Nephron (organoid): ENCODE measurements at regions not wholly inside any gene's neighbourhood (a gene's known extent, or its start where the extent isn't known, plus 50 kb on each side); places are given as distances from the start of the nearest gene placed in this dataset.

Experiments
- H3K27ac Mint-ChIP-seq, 3 experiments: 2 replicates each; pipeline ENCODE4 v1.8.0; 2020; ENCODE audit warnings: mixed read lengths in 3 of 3, mild to moderate bottlenecking in 2 of 3, moderate library complexity in 1 of 3
- H3K27me3 Mint-ChIP-seq: 2 replicates; pipeline ENCODE4 v1.8.0; 2021; ENCODE audit warnings: low read depth, mild to moderate bottlenecking, moderate library complexity, mixed read lengths
- H3K36me3 Mint-ChIP-seq: 2 replicates; pipeline ENCODE4 v1.8.0; 2020; ENCODE audit warnings: low read depth, mixed read lengths
- H3K4me1 Mint-ChIP-seq: 2 replicates; pipeline ENCODE4 v1.8.0; 2020; ENCODE audit warnings: mixed read lengths
- H3K4me3 Mint-ChIP-seq, 3 experiments: 2 replicates each; pipeline ENCODE4 v1.8.0; 2020; ENCODE audit warnings: mild to moderate bottlenecking in 3 of 3, mixed read lengths in 3 of 3, moderate library complexity in 2 of 3
- H3K9me3 Mint-ChIP-seq: 2 replicates; pipeline ENCODE4 v1.8.0; 2020; ENCODE audit warnings: mixed read lengths
- CTCF ChIP-seq, 3 experiments: fragments of 200-600 bp; sonication (generic); IDR thresholded peaks; one replicate each; pipeline ENCODE4 v1.5.0; 2021; ENCODE audit warnings: antibody characterized with exemption in 3 of 3; ENCODE audit not compliant: unreplicated experiment in 3 of 3

DNA sequence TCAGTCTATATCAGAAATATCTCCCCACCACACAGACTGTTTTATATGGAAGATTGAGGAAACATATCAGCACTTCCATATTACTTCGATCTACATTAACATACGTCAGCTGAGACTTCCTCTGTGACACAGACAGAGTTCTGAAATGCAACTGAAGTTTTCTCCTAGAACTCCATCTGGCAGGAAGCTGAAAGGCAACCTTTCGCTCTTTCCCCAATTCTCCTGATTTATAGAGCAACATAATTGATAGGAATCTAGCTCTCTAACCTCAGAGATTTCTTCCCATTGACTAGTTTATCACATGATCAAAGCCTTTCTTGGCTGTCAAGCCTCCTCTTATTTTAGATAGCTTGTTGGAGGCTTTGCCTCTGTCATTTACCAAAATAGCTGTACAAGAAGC lies 806.7 kb upstream of the CHAC2 start:
- TF ChIP-seq CTCF (IDR thresholded peaks at IDR 0.05; ENCODE audit: unreplicated experiment in 3 of 3), result no peak
- no peaks in the 10 kb centered on the region for H3K36me3 Mint-ChIP-seq
- no peaks in the 10 kb centered on the region for H3K9me3 Mint-ChIP-seq
- H3K27ac Mint-ChIP-seq, result no peak overlapping the region
- H3K4me3 Mint-ChIP-seq, result no peak overlapping the region
- H3K4me1 Mint-ChIP-seq, result no peaks in the 10 kb centered on the region
- H3K27me3 Mint-ChIP-seq, result no peaks in the 10 kb centered on the region

GRCh38 chr2:52959801-52960200 lies 807.8 kb upstream of the CHAC2 start:
- Mint-ChIP-seq H3K4me1 (no peaks in the 10 kb centered on the region), H3K27ac (no peak overlapping the region), H3K27me3 (no peaks in the 10 kb centered on the region), H3K9me3 (no peaks in the 10 kb centered on the region), H3K4me3 (no peak overlapping the region), H3K36me3 (no peaks in the 10 kb centered on the region)
- TF ChIP-seq CTCF (IDR thresholded peaks at IDR 0.05; ENCODE audit: unreplicated experiment in 3 of 3), result no peak

DNA sequence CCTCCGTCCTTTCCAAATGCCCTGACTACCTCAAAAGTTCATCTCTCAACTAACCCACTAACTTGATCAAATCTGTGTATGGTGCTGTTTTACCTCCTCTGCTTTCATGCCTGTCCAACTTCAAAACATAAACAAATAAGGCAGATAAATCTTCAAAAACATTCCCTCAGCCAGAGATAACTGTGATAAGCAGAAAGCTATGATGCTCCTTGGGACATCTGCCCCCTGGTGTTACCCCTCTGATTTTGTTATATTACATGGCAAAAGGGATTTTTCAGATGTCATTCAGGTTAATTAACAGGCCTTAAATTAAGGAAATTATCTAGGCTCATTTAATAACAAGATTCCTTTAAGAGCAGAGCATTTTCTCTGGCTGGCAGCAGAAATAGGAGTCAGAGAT lies 810.8 kb upstream of the CHAC2 start:
- no peak for TF ChIP-seq CTCF (IDR thresholded peaks at IDR 0.05; ENCODE audit: unreplicated experiment in 3 of 3)
- no peaks in the 10 kb centered on the region for H3K36me3 Mint-ChIP-seq
- no peaks in the 10 kb centered on the region for H3K27me3 Mint-ChIP-seq
- no peak overlapping the region for H3K27ac Mint-ChIP-seq
- no peaks in the 10 kb centered on the region for H3K4me1 Mint-ChIP-seq
- no peaks in the 10 kb centered on the region for H3K9me3 Mint-ChIP-seq
- H3K4me3 Mint-ChIP-seq, result no peak overlapping the region

DNA sequence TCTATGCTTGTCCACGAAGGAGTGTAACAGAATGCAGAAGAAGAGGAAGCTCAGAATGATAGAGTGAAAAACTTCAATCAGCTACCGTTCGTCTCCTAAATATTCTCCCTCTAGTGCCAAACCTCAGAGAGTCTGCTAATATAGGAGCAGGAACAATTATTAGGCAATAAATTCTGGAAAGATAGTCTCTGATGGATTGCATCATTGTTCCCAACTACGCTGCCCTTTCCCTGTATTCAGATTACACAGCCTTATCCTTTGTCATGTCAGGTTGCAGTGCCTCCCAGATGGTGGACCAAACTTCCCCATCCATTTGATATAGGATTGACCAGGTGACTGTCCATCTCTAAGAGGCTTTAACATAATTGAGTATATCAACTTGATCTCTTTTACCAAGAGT lies 811.5 kb upstream of the CHAC2 start:
- H3K4me1 Mint-ChIP-seq, result no peaks in the 10 kb centered on the region
- H3K27ac Mint-ChIP-seq, result no peak overlapping the region
- no peak overlapping the region for H3K4me3 Mint-ChIP-seq
- no peaks in the 10 kb centered on the region for H3K9me3 Mint-ChIP-seq
- TF ChIP-seq CTCF (IDR thresholded peaks at IDR 0.05; ENCODE audit: unreplicated experiment in 3 of 3), result no peak
- H3K36me3 Mint-ChIP-seq, result no peaks in the 10 kb centered on the region
- no peaks in the 10 kb centered on the region for H3K27me3 Mint-ChIP-seq

- no peaks in the 10 kb centered on the region for H3K4me1 Mint-ChIP-seq
- no peaks in the 10 kb centered on the region for H3K36me3 Mint-ChIP-seq
- H3K27ac Mint-ChIP-seq, result no peak overlapping the region
- H3K4me3 Mint-ChIP-seq, result no peak overlapping the region
- H3K27me3 Mint-ChIP-seq, result no peaks in the 10 kb centered on the region
- no peak for TF ChIP-seq CTCF (IDR thresholded peaks at IDR 0.05; ENCODE audit: unreplicated experiment in 3 of 3)
- no peaks in the 10 kb centered on the region for H3K9me3 Mint-ChIP-seq
Observed at GRCh38 chr2:52955079-52955478, 812.5 kb upstream of the CHAC2 start.

DNA sequence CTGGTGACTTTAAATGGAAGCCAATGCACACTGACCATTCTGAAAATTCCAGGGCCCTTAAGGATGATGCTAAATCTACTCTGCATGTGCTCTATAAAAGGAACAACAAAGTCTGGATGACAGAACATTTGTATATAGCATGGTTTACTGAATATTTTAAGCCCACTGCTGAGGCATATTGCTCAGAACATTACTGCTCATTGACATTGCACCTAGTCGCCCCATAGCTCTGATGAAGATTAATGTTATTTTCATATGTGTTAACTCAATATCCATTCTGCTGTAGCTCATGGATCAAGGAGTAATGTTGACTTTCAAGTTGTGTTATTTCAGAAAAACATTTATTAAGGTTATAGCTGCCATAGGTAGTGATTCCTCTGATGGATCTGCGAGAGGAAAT lies 827.5 kb upstream of the CHAC2 start:
- H3K4me3 Mint-ChIP-seq, result no peak overlapping the region
- H3K9me3 Mint-ChIP-seq, result peaks cover 4% of the 10 kb centered on the region
- no peaks in the 10 kb centered on the region for H3K27me3 Mint-ChIP-seq
- H3K36me3 Mint-ChIP-seq, result no peaks in the 10 kb centered on the region
- peaks cover 6% of the 10 kb centered on the region for H3K4me1 Mint-ChIP-seq
- no peak overlapping the region for H3K27ac Mint-ChIP-seq
- TF ChIP-seq CTCF (IDR thresholded peaks at IDR 0.05; ENCODE audit: unreplicated experiment in 3 of 3), result no peak
